ENCODE measurements at regions not wholly inside any gene's neighbourhood (a gene's known extent, or its start where the extent isn't known, plus 50 kb on each side); places are given as distances from the start of the nearest gene placed in this dataset.

GRCh38 chr2:180231015-180231414 is 223.9 kb upstream of the CWC22 start:
- Mint-ChIP-seq H3K4me3 (no peak overlapping the region), H3K4me1 (peaks cover 4% of the 10 kb centered on the region), H3K36me3 (ENCODE audit: low read depth) (no peaks in the 10 kb centered on the region), H3K9me3 (no peaks in the 10 kb centered on the region), H3K27me3 (ENCODE audit: low read depth) (no peaks in the 10 kb centered on the region), H3K27ac (ENCODE audit: unreplicated experiment) (no peak overlapping the region)
- no peak for DNase-seq (ENCODE audit: low read depth, low spot score)
- TF ChIP-seq CTCF (conservative IDR thresholded peaks at IDR 0.05): no peak

DNA sequence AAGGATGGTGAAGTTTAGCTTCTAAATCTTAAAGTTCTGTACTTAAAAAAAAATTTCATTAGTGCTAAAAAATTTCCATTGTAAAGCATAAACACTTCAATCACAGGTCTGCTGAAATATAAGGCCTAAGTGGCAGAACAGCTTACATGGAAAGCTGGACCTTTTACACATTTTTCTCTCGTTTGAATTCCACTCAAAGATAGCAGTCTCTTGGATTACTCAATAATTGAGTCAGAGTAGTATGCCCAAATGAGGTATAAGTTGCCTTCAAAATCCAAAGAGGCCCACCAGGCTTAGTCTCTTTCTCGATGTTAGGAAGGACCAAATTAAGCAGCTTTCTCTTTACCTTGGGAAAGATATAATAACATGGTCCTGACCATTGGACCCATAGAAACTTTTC is 220.4 kb upstream of the CWC22 start:
- Mint-ChIP-seq H3K36me3 (ENCODE audit: low read depth) (peaks cover 6% of the 10 kb centered on the region), H3K27ac (ENCODE audit: unreplicated experiment) (no peak overlapping the region), H3K27me3 (ENCODE audit: low read depth) (no peaks in the 10 kb centered on the region), H3K9me3 (peaks cover 4% of the 10 kb centered on the region), H3K4me1 (peaks cover 4% of the 10 kb centered on the region), H3K4me3 (no peak overlapping the region)
- no peak for DNase-seq (ENCODE audit: low read depth, low spot score)
- TF ChIP-seq CTCF (conservative IDR thresholded peaks at IDR 0.05): no peak

DNA sequence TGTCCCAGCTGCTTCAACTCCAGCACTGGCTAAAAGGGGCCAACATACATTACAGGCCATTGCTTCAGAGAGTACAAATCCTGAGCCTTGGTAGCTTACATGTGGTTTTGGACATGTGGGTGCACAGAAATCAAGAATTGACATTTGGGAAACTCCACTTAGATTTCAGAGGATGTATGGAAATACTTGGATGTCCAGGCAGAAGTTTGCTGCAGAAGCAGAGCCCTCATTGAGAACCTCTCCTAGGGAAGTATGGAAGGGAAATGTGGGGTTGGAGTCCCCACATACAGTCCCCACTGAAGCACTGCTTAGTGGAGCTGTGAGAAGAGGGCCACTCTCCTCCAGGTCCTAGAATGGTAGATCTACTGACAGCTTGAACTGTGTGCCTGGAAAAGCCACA is 218.0 kb upstream of the CWC22 start:
- TF ChIP-seq CTCF (conservative IDR thresholded peaks at IDR 0.05): no peak
- H3K9me3 Mint-ChIP-seq: peaks cover 4% of the 10 kb centered on the region
- peaks cover 4% of the 10 kb centered on the region for H3K4me1 Mint-ChIP-seq
- no peak overlapping the region for H3K27ac Mint-ChIP-seq (ENCODE audit: unreplicated experiment)
- H3K27me3 Mint-ChIP-seq (ENCODE audit: low read depth): no peaks in the 10 kb centered on the region
- no peak overlapping the region for H3K4me3 Mint-ChIP-seq
- H3K36me3 Mint-ChIP-seq (ENCODE audit: low read depth): peaks cover 6% of the 10 kb centered on the region
- DNase-seq (ENCODE audit: low read depth, low spot score): no peak

DNA sequence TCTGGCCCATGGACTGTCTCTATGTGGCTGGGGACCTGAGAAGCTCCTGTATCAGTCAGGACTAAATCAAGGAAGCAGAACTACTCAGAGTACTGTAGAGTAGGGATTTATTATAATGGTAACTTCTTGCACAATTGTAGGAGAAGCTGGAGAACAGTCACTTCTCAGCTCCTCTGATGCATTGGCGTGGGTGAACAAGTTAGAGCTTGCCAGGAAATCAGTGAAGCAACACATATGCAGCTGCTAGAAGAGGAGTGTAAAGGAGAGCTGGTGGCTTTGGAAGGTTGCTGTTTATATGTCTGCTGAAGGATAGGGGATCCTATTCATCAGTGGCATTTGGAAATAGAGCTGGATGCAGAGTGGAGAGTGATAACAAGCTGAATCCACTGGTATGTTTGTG is 215.5 kb upstream of the CWC22 start:
- no peak for DNase-seq (ENCODE audit: low read depth, low spot score)
- peaks cover 8% of the 10 kb centered on the region for H3K36me3 Mint-ChIP-seq (ENCODE audit: low read depth)
- no peak overlapping the region for H3K27ac Mint-ChIP-seq (ENCODE audit: unreplicated experiment)
- no peaks in the 10 kb centered on the region for H3K27me3 Mint-ChIP-seq (ENCODE audit: low read depth)
- peaks cover 10% of the 10 kb centered on the region for H3K9me3 Mint-ChIP-seq
- no peak overlapping the region for H3K4me3 Mint-ChIP-seq
- no peaks in the 10 kb centered on the region for H3K4me1 Mint-ChIP-seq
- no peak for TF ChIP-seq CTCF (conservative IDR thresholded peaks at IDR 0.05)

GRCh38 chr2:180219491-180219890 is 212.4 kb upstream of the CWC22 start:
- H3K27ac Mint-ChIP-seq (ENCODE audit: unreplicated experiment): no peak overlapping the region
- DNase-seq (ENCODE audit: low read depth, low spot score): no peak
- H3K36me3 Mint-ChIP-seq (ENCODE audit: low read depth): peaks cover 15% of the 10 kb centered on the region
- no peak overlapping the region for H3K4me3 Mint-ChIP-seq
- no peaks in the 10 kb centered on the region for H3K27me3 Mint-ChIP-seq (ENCODE audit: low read depth)
- H3K9me3 Mint-ChIP-seq: peaks cover 22% of the 10 kb centered on the region
- H3K4me1 Mint-ChIP-seq: no peaks in the 10 kb centered on the region
- TF ChIP-seq CTCF (conservative IDR thresholded peaks at IDR 0.05): no peak

GRCh38 chr2:180208841-180209240 is 201.7 kb upstream of the CWC22 start:
- Mint-ChIP-seq H3K27me3 (ENCODE audit: low read depth) (no peaks in the 10 kb centered on the region), H3K4me1 (peaks cover 53% of the 10 kb centered on the region), H3K36me3 (ENCODE audit: low read depth) (no peaks in the 10 kb centered on the region), H3K27ac (ENCODE audit: unreplicated experiment) (peak overlapping the region; percentile 95), H3K9me3 (peaks cover 12% of the 10 kb centered on the region), H3K4me3 (peak overlapping the region; percentile 11)
- no peak for TF ChIP-seq CTCF (conservative IDR thresholded peaks at IDR 0.05)
- DNase-seq (ENCODE audit: low read depth, low spot score): no peak
